SK-N-SH (cell line): ENCODE measurements at regions not wholly inside any gene's neighbourhood (a gene's known extent, or its start where the extent isn't known, plus 50 kb on each side); places are given as distances from the start of the nearest gene placed in this dataset.

Experiments used
- CTCF ChIA-PET: fragments of 300-600, 350-600 bp; formaldehyde crosslinking; extraction: SDS; loops from one replicate; lab custom pipeline; 2021; lab: Yijun Ruan, JAX
- POLR2A ChIA-PET: fragments of 350-600 bp; sonication (Branson Sonifier 250); formaldehyde crosslinking; extraction: SDS; loops from one replicate; lab custom pipeline; 2020; ENCODE audit warnings: antibody characterized with exemption, inconsistent platforms; lab: Yijun Ruan, JAX
- DNase-seq: peaks from one replicate; pipeline ENCODE4 v3.0.0; 2012
- H2AFZ ChIP-seq: fragments of 200-600 bp; sonication (generic); 2 replicates; pipeline ENCODE4 v1.8.1; 2016; ENCODE audit warnings: antibody characterized with exemption, mild to moderate bottlenecking, low read depth
- H3F3A ChIP-seq: fragments of 200-600 bp; sonication (generic); replicated peaks from 2 replicates; pipeline ENCODE3; 2016; ENCODE audit warnings: antibody characterized with exemption, mild to moderate bottlenecking; ENCODE audit not compliant: insufficient read depth
- H3K27ac ChIP-seq, 2 experiments: fragments of 200-500 bp in 1 of 2; fragments of 200-600 bp in 1 of 2; sonication (Bioruptor generic) in 1 of 2; sonication (generic), shearing (Covaris generic) in 1 of 2; 2 replicates each; pipeline versions ENCODE4 v1.5.1 to v1.6.1; 2014 to 2016; ENCODE audit warnings: low read depth in 2 of 2, inconsistent platforms in 1 of 2, low read length in 1 of 2, mild to moderate bottlenecking in 1 of 2, mixed read lengths in 1 of 2
- H3K27me3 ChIP-seq: fragments of 200-600 bp; sonication (generic), shearing (Covaris generic); 2 replicates; pipeline ENCODE4 v1.6.1; 2016; ENCODE audit warnings: mixed run types; ENCODE audit not compliant: insufficient read depth
- H3K36me3 ChIP-seq, 2 experiments: fragments of 200-500 bp in 1 of 2; fragments of 200-600 bp in 1 of 2; sonication (Bioruptor generic) in 1 of 2; sonication (generic) in 1 of 2; replicated peaks in 1 of 2; 2 replicates each; pipeline versions ENCODE3 to v1.5.1; 2014 to 2016; ENCODE audit warnings: low read length in 1 of 2, mild to moderate bottlenecking in 1 of 2; ENCODE audit not compliant: insufficient read depth in 2 of 2, control insufficient read depth in 1 of 2
- H3K4me1 ChIP-seq, 2 experiments: fragments of 200-500 bp in 1 of 2; fragments of 200-600 bp in 1 of 2; sonication (Bioruptor generic) in 1 of 2; sonication (generic), shearing (Covaris generic) in 1 of 2; 2 replicates each; pipeline versions ENCODE4 v1.5.1 to v1.6.1; 2014 to 2016; ENCODE audit warnings: low read depth in 1 of 2, low read length in 1 of 2, mixed run types in 1 of 2; ENCODE audit not compliant: insufficient read depth in 2 of 2, control insufficient read depth in 1 of 2
- H3K4me2 ChIP-seq: fragments of 200-600 bp; sonication (generic), shearing (Covaris generic); 2 replicates; pipeline ENCODE4 v1.6.1; 2017; ENCODE audit warnings: mixed run types
- H3K4me3 ChIP-seq, 2 experiments: fragments of 200-500 bp in 1 of 2; fragments of 200-600 bp in 1 of 2; sonication (Bioruptor generic) in 1 of 2; sonication (generic), shearing (Covaris generic) in 1 of 2; 2 replicates each; pipeline versions ENCODE4 v1.5.1 to v1.8.1; 2014 to 2016; ENCODE audit warnings: low read depth in 2 of 2, inconsistent platforms in 1 of 2, low read length in 1 of 2, mild to moderate bottlenecking in 1 of 2, mixed read lengths in 1 of 2, moderate library complexity in 1 of 2
- H3K79me2 ChIP-seq: fragments of 200-600 bp; sonication (generic); 2 replicates; pipeline ENCODE4 v1.8.1; 2017; ENCODE audit warnings: mild to moderate bottlenecking; ENCODE audit not compliant: insufficient read depth
- H3K9ac ChIP-seq: fragments of 200-600 bp; sonication (generic); 2 replicates; pipeline ENCODE4 v1.6.1; 2017; ENCODE audit warnings: mixed run types
- H3K9me2 ChIP-seq: fragments of 200-600 bp; sonication (generic); 2 replicates; pipeline ENCODE4 v1.6.1; 2017; ENCODE audit warnings: mixed run types
- H3K9me3 ChIP-seq: fragments of 200-600 bp; sonication (generic); 2 replicates; pipeline ENCODE4 v1.6.1; 2017; ENCODE audit warnings: mixed run types, mild to moderate bottlenecking, moderate library complexity
- H4K20me1 ChIP-seq: fragments of 200-600 bp; sonication (generic); 2 replicates; pipeline ENCODE4 v1.6.1; 2017; ENCODE audit warnings: mild to moderate bottlenecking, mixed run types; ENCODE audit not compliant: insufficient read depth
- CHD2 ChIP-seq: fragments of 150-350 bp; IDR thresholded peaks from 2 replicates; pipeline ENCODE4 v1.6.1; 2018; ENCODE audit warnings: low read length; ENCODE audit not compliant: partially characterized antibody
- CTCF ChIP-seq: fragments of 200-600 bp; sonication (generic); IDR thresholded peaks from 2 replicates; pipeline ENCODE4 v1.6.1; 2017; ENCODE audit warnings: antibody characterized with exemption, mild to moderate bottlenecking, moderate library complexity
- EZH2phosphoT487 ChIP-seq: fragments of 200-600 bp; sonication (generic); IDR thresholded peaks from 2 replicates; pipeline ENCODE4 v1.6.1; 2017; ENCODE audit warnings: low read depth, mixed run types, mild to moderate bottlenecking, antibody characterized with exemption, moderate library complexity, borderline replicate concordance
- FOSL2 ChIP-seq: IDR thresholded peaks from 2 replicates; pipeline ENCODE4 v1.4.0; 2012; ENCODE audit warnings: low read depth, mild to moderate bottlenecking, moderate library complexity, borderline replicate concordance
- FOXJ3 ChIP-seq: sonication (generic); formaldehyde crosslinking; IDR thresholded peaks from 2 replicates; pipeline ENCODE4 v1.5.1; 2020; ENCODE audit warnings: mild to moderate bottlenecking, missing genetic modification reagents
- FOXM1 ChIP-seq: IDR thresholded peaks from 2 replicates; pipeline ENCODE4 v1.4.0; 2012; ENCODE audit warnings: low read depth, mild to moderate bottlenecking
- GABPA ChIP-seq: IDR thresholded peaks from 2 replicates; pipeline ENCODE4 v1.4.0; 2012; ENCODE audit warnings: low read depth, mild to moderate bottlenecking
- IRF3 ChIP-seq: fragments of 150-350 bp; IDR thresholded peaks from 2 replicates; pipeline ENCODE4 v1.6.1; 2016; ENCODE audit warnings: mild to moderate bottlenecking, low read depth, low read length
- JUND ChIP-seq: IDR thresholded peaks from 2 replicates; pipeline ENCODE4 v1.4.0; 2012
- MAX ChIP-seq: IDR thresholded peaks from 2 replicates; pipeline ENCODE4 v1.4.0; 2012; ENCODE audit warnings: low read depth
- MEF2A ChIP-seq: IDR thresholded peaks from 2 replicates; pipeline ENCODE4 v1.4.0; 2012; ENCODE audit warnings: low read depth, borderline replicate concordance
- NFIC ChIP-seq: IDR thresholded peaks from 2 replicates; pipeline ENCODE4 v1.4.0; 2012; ENCODE audit warnings: borderline replicate concordance
- RAD21 ChIP-seq: IDR thresholded peaks from 2 replicates; pipeline ENCODE4 v1.6.1; 2012; ENCODE audit warnings: mild to moderate bottlenecking, low read length
- REST ChIP-seq: IDR thresholded peaks from 2 replicates; pipeline ENCODE4 v1.6.1; 2012; ENCODE audit warnings: mild to moderate bottlenecking, low read depth, low read length, moderate library complexity
- RFX5 ChIP-seq: IDR thresholded peaks from 2 replicates; pipeline ENCODE4 v1.6.1; 2012; ENCODE audit warnings: mild to moderate bottlenecking, improper control_type of control experiment, low read length
- SIN3A ChIP-seq: IDR thresholded peaks from 2 replicates; pipeline ENCODE4 v1.6.1; 2012; ENCODE audit warnings: low read depth, mild to moderate bottlenecking, low read length, moderate library complexity, borderline replicate concordance
- TAF1 ChIP-seq: IDR thresholded peaks from 2 replicates; pipeline ENCODE4 v1.6.1; 2012; ENCODE audit warnings: low read depth, mild to moderate bottlenecking, low read length, moderate library complexity, borderline replicate concordance
- USF2 ChIP-seq: fragments of 150-350 bp; IDR thresholded peaks from 2 replicates; pipeline ENCODE4 v1.6.1; 2017; ENCODE audit warnings: antibody characterized with exemption, low read length, low read depth, borderline replicate concordance
- YY1 ChIP-seq: IDR thresholded peaks from 2 replicates; pipeline ENCODE4 v1.4.0; 2012; ENCODE audit warnings: low read depth, mild to moderate bottlenecking
- ZBTB33 ChIP-seq: IDR thresholded peaks from 2 replicates; pipeline ENCODE4 v1.4.0; 2012; ENCODE audit warnings: low read depth, borderline replicate concordance
- WGBS: methylation state at CpG from one replicate; pipeline ENCODE4 v1.1.6; 2017; ENCODE audit warnings: low lambda C conversion rate; 5-methylcytosine and 5-hydroxymethylcytosine counted together

GRCh38 chr6:4636191-4636880, 139.9 kb upstream of the CDYL start:
- TF ChIP-seq JUND (no peak), RFX5 (no peak), SIN3A (no peak), CTCF (no peak), ZBTB33 (no peak), USF2 (no peak), TAF1 (no peak), MAX (no peak), IRF3 (no peak), FOSL2 (no peak), RAD21 (no peak), REST (no peak), YY1 (no peak), FOXM1 (no peak), NFIC (no peak), EZH2phosphoT487 (no peak), GABPA (no peak), FOXJ3 (CRISPR knock-in tag) (no peak), MEF2A (no peak), CHD2 (no peak)
- TF ChIP-seq, all 33 proteins: peak for 0
- H2AFZ ChIP-seq: no peak overlapping the region
- no peak overlapping the region for H3K27ac ChIP-seq
- H3K27me3 ChIP-seq: no peaks in the 10 kb centered on the region
- H3K36me3 ChIP-seq: no peaks in the 10 kb centered on the region
- no peaks in the 10 kb centered on the region for H3K9me3 ChIP-seq
- no peak overlapping the region for H3K4me3 ChIP-seq
- no peaks in the 10 kb centered on the region for H3K9me2 ChIP-seq
- H3K4me2 ChIP-seq: no peak overlapping the region
- H3K79me2 ChIP-seq: no peaks in the 10 kb centered on the region
- ChIA-PET POLR2A (no interaction called here), CTCF (no interaction called here)
- no peaks in the 10 kb centered on the region for H4K20me1 ChIP-seq
- WGBS: 52% methylated on average over 14 of the region's 14 CpGs
- no peak overlapping the region for H3K9ac ChIP-seq
- H3F3A ChIP-seq: no peaks in the 10 kb centered on the region
- no peaks in the 10 kb centered on the region for H3K4me1 ChIP-seq
- no peak for DNase-seq
